ENCODE measurements at regions not wholly inside any gene's neighbourhood (a gene's known extent, or its start where the extent isn't known, plus 50 kb on each side); places are given as distances from the start of the nearest gene placed in this dataset.
A peak's percentile ranks its signal among the peaks of the same experiment; 100 is the strongest.

- no peak for DNase-seq
Measured at GRCh38 chr10:44824607-44825006, 86.5 kb upstream of the TMEM72 start.

- peak; percentile 60 for DNase-seq
Measured at GRCh38 chr10:44827431-44828006, 83.6 kb upstream of the TMEM72 start.

GRCh38 chr10:44828508-44829142 is 82.5 kb upstream of the TMEM72 start:
- DNase-seq = peak; percentile 93

GRCh38 chr10:44829426-44829825 is 81.7 kb upstream of the TMEM72 start:
- DNase-seq = no peak

- no peak for DNase-seq
Measured at GRCh38 chr10:44830022-44830421, 81.1 kb upstream of the TMEM72 start.

- DNase-seq = no peak
Measured at GRCh38 chr10:44831581-44831980, 79.6 kb upstream of the TMEM72 start.

- no peak for DNase-seq
Measured at GRCh38 chr10:44832595-44833390, 78.3 kb upstream of the TMEM72 start.

GRCh38 chr10:44834131-44834530 is 77.0 kb upstream of the TMEM72 start:
- DNase-seq = no peak

GRCh38 chr10:44835300-44835699 is 75.8 kb upstream of the TMEM72 start:
- no peak for DNase-seq

- DNase-seq = no peak
Measured at GRCh38 chr10:44843484-44843883, 67.7 kb upstream of the TMEM72 start.

GRCh38 chr10:44845361-44846175 is 65.6 kb upstream of the TMEM72 start:
- peak; percentile 49 for DNase-seq

- DNase-seq = no peak
Measured at GRCh38 chr10:44847110-44847509, 64.0 kb upstream of the TMEM72 start.

GRCh38 chr10:44848211-44848610 is 62.9 kb upstream of the TMEM72 start:
- DNase-seq = no peak

GRCh38 chr10:44849936-44850335 is 61.2 kb upstream of the TMEM72 start:
- no peak for DNase-seq

- DNase-seq = no peak
Measured at GRCh38 chr10:44850356-44850934, 60.7 kb upstream of the TMEM72 start.

- DNase-seq = no peak
Measured at GRCh38 chr10:44851413-44851812, 59.7 kb upstream of the TMEM72 start.

GRCh38 chr10:44851881-44852280 is 59.3 kb upstream of the TMEM72 start:
- no peak for DNase-seq

GRCh38 chr10:44853148-44853734 is 57.9 kb upstream of the TMEM72 start:
- no peak for DNase-seq

GRCh38 chr10:44853796-44854195 is 57.3 kb upstream of the TMEM72 start:
- no peak for DNase-seq

- peak; percentile 50 for DNase-seq
Measured at GRCh38 chr10:44854693-44855350, 56.3 kb upstream of the TMEM72 start.

- DNase-seq = no peak
Measured at GRCh38 chr10:44856696-44857095, 54.4 kb upstream of the TMEM72 start.
